GM21717 (cell line): ENCODE measurements at regions not wholly inside any gene's neighbourhood (a gene's known extent, or its start where the extent isn't known, plus 50 kb on each side); places are given as distances from the start of the nearest gene placed in this dataset.
"Not testable (repeated sequence)": the region's sequence is repeated elsewhere in the genome, so short reads cannot be mapped to it uniquely, and the experiment has no call there.

Experiments
- ATAC-seq: cut with Tn5 transposase; IDR thresholded peaks from one replicate; pipeline ENCODE4 v1.9.1; 2021; ENCODE audit warnings: mild to moderate bottlenecking, moderate library complexity; ENCODE audit not compliant: unreplicated experiment

DNA sequence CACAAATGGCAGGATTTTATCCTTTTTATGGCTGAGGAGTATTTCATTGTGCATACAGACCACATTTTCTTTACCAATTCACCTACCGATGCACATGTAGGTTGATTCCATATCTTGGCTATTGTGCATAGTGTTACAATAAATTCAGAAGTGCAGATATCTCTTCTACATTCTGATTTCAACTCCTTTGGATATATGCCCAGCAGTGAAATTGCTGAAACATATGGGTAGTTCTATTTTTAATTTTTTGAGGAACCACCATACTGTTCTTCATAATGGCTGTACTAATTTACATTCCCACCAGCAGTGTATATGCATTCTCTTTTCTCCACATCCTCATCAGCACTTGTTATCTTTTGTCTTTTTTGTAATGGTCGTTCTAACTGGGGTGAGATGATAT is 1290.3 kb downstream of the XPNPEP1 start:
- ATAC-seq, result no peak

GRCh38 chr10:108632144-108632543 is 1291.2 kb downstream of the XPNPEP1 start:
- no peak for ATAC-seq

DNA sequence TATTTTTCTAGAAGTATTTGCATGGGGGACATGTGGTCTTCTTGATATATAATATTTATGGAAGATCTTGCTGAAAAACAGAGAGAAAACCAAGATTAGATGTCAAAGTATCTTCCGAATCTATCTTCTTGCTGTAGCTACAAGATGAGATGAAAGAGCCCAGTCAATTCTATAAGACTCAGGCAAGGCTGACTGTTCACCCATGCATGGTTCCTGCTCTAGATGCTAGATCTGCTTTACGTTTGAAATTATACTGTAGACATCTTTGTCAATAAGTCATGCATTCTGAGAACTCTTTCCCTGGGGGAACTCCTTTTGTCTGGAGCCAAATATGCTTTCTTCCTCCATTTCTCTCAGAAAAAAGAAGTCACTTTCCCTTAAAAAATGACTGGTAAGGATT is 1292.0 kb downstream of the XPNPEP1 start:
- ATAC-seq, result peak; percentile 92

- no peak for ATAC-seq
These were observed 1293.5 kb downstream of the XPNPEP1 start for GRCh38 chr10:108629834-108630233.

GRCh38 chr10:108624052-108624451 is 1299.3 kb downstream of the XPNPEP1 start:
- no peak for ATAC-seq

GRCh38 chr10:108620821-108621534 is 1302.3 kb downstream of the XPNPEP1 start:
- no peak for ATAC-seq

DNA sequence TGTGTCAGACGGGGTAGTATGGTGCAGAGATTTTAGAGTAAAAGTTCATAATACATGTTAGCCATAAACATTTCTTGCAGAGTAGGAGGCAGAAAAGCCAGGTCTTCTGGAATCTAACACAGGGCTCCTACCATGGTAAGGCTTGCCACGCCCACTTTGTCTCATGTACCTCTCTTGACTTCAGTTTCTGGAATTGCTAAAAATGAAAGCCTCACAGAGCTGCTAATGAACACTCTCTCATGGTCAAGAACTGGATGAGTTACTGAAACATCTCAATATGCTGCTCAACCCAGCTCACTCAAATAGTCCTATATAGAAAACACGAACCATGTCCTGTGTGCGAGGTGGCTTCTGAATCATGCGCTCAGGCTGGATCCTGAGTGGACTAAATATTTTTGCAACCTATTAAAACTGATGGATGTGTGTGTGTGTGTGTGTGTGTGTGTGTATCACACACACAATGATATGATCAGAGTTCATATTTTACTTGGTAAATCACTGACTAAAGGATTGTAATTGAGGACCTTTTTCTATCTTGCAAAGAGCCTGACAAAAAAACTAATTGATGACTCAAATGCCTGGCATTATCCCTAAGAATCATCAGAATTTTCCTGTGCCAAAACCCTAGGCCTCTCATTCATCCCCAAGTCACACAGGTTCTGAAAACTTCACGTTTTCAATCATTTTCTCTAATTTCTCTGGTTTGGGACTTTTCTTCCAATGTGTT is 1306.6 kb downstream of the XPNPEP1 start:
- no peak for ATAC-seq

DNA sequence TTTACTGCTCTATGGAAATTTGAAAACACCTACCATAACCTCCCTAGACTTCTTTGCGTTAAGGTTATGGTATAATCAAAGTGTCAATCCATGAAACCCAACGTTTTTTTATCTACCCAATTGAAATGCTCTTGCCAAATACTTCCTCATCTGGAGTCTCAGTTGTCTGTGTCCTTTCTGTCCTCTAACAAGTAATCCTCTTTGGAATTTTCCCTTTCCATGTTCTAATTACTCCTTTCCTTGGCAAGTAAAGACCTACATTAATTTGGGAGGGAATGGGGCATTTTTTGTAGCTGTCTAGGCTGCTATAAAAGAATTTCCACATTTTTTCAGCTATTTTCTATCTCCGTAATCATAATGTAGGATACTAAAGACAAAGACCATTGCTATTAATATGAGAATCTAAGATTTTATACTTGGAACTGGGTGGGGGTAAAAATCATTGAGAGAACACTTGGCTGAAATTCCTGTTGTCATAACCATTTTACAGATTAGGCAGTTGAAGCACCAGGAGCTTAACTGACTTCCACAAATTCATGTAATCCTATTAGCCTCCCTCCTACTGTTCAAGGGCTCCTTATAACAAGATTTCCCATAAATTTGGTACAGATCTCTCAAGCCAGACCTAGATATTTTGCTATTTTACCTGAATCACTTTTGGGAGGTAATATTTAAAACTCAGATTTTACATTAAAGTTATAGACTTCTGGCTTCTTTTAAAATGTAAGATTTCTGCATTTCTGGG is 1307.6 kb downstream of the XPNPEP1 start:
- ATAC-seq, result no peak

DNA sequence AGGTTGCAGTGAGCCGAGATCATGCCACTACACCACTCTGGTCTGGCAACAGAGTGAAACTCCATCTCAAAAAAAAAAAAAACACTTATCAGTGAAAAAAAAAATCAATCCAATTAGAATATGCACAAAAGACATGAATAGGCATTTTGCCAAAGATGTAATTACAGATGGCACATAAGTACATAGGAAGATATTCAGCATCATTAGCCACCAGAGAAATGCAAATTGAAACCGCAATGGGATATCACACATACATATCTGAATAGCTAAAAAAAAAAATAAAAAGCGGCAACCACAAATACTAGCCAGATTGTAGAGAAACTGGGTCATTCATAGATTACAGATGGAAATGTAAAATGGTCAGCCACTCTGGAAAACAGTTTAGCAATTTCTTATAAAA is 1310.8 kb downstream of the XPNPEP1 start:
- no peak for ATAC-seq

GRCh38 chr10:108608860-108609259 is 1314.5 kb downstream of the XPNPEP1 start:
- no peak for ATAC-seq

DNA sequence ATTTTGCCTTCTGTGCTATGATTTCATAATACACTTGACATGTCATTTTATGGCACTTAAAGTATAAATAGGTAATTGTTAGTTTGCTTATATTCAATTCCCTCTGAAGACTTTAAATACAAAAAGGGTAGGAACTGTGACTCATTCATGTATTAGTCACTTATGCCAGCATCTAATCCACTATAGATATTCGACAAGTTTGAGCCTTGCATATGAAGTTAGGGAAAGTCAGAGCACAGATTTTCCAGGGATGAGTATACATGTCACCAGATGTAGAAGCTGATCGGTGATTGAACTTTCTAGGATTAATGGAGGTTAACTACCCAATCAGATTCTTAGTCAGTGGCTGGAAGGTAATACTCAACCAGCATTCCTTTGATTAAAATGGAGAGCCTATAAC is 1321.5 kb downstream of the XPNPEP1 start:
- no peak for ATAC-seq

GRCh38 chr10:108600511-108600910 is 1322.8 kb downstream of the XPNPEP1 start:
- not testable (repeated sequence) for ATAC-seq

DNA sequence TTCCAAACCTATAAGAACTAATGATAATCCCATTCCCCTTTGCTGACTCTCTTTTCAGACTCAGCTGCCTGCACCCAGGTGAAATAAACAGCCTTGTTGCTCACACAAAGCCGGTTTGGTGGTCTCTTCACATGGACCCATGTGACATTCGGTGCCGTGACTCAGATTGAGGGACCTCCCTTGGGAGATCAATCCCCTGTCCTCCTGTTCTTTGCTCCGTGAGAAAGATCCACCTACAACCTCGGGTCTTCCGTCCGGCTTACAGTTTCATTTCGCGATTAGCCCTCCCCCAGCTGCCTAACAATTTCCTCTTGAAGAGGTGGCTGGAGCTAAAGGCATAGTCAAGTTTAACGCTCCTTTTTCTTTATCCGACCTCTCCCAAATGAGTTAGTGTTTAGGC is 1324.0 kb downstream of the XPNPEP1 start:
- not testable (repeated sequence) for ATAC-seq

- no peak for ATAC-seq
These were observed 1324.5 kb downstream of the XPNPEP1 start for GRCh38 chr10:108598831-108599230.

DNA sequence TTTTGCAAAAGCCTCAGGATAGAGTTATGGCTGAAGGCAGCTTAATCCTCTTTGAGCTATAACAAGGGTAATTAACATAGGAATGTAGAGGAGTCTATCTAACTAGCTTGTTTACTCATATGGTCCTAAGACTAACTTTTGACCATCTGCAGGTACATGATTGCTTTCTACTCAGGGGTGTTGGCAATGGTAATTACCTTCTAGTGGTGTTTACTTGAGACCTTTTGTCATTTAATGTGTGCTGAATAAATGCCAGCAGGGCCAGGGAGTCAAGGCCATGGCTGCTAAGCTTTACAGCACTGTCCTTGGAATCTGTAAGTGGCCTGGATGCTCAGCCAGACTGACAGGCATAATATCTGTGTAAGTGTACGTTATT is 1325.0 kb downstream of the XPNPEP1 start:
- ATAC-seq, result no peak

DNA sequence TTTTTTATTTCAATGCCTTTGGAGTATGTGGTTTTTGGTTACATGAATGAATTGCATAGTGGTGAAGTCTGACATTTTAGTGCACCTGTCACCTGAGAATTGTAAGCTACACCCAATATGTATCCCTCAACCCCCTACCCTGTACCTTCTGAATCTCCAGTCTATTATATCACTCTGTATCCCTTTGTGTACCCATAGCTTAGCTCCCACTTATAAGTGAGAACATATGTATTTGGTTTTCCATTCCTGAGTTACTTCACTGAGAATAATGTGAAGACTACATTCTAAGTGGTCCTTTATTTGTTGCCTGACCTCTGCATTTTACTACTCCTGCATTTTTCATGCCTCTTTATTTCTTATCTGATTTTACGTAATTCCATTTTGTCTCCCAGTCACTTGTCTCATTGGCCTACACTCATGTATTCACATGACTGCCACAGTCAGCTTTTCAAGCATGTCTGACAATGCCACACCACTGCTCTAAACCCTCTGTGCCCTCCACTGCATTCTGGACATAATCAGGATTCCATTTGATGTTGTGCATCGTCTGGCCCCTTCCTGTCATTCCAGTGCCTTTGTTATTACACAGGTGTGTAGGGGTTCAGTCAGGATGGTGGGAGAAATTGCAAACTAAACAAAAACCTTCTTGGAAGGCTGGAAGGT is 1325.5 kb downstream of the XPNPEP1 start:
- no peak for ATAC-seq

- ATAC-seq, result no peak
These were observed 1326.3 kb downstream of the XPNPEP1 start for GRCh38 chr10:108597031-108597430.

DNA sequence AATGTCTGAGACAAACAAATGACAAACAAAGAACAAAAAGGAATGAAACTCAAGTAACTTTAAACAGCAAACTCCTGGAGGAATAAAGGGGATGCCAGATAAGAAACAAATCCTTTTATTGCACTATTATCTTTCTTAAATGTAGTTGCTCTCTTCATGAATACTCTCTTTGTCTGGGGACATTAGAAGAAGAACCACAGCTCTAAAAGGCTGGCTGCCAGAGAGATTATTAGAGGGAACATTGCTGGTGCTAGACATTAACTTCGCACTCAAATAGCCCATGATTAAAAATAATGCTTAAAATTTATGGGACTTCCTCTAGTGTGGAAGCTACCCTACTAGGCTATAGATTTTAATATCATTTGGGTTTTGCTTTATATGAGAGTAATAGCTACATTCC is 1330.4 kb downstream of the XPNPEP1 start:
- no peak for ATAC-seq

DNA sequence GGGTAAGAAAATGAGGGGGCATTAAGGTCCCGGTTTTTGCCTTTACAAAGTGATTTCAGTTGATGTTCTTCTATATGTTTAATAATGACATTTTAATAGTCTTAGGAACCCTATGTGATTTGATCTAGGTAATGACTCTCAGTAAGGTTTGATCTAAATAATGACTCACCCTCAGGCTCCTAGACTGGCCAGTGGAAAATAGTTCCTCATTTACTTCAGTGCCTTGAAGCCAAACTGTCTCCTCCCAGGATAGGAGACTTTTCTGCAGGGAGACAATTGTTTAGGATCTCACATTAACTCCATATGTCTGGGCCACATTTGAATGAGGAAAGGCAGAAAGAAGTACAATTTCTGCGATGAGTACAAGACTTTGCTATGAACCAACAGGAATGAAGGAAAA is 1331.9 kb downstream of the XPNPEP1 start:
- ATAC-seq, result no peak

GRCh38 chr10:108586424-108586823 is 1336.9 kb downstream of the XPNPEP1 start:
- no peak for ATAC-seq

DNA sequence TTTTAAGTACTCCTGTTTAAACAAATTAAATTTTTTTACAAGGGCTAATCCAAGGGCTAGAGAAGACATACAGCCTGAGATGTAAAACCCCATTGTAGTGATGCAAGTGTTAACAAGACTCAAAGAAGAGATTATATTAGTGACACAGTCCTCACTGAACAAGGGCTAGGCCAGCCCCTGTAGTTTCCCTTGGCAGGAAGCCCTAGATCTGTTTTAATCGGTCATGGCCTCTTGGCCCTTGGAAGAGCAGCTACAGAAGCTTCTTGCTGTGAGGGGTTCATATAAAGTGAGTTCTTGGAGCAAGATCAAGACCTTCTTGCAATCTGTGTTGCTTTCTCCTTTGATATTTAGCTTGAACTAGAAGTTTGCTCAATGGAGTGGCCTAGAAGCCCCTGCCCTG is 1339.4 kb downstream of the XPNPEP1 start:
- no peak for ATAC-seq
